ENCODE measurements at regions not wholly inside any gene's neighbourhood (a gene's known extent, or its start where the extent isn't known, plus 50 kb on each side); places are given as distances from the start of the nearest gene placed in this dataset.

DNA sequence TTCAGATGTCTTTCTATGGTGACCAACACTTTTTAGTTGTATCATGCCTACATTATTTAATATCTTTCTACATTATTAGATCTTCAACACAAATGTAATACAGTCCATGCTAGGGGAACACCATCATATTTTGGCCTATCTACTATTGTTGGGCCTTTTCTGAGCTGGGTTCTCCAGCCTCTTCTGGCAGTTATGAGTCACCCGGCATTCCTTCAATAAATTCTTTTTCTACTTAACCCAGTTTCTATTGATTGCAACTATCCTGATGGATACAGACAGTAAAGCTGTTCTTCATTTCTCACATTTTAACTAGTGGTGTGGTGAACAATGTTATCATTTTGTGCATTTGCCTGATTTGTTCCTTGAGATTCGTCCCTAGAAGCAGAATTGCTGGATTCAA is 529.3 kb downstream of the BNC2 start:
- Histone ChIP-seq H4K20me1 (ENCODE audit: insufficient read depth, low read length) (no peaks in the 10 kb centered on the region), H3K9me3 (ENCODE audit: insufficient read depth, low read length) (no peaks in the 10 kb centered on the region), H3K27ac (ENCODE audit: low read length) (no peak overlapping the region), H3K4me3 (ENCODE audit: low read length) (no peak overlapping the region), H3K27me3 (ENCODE audit: low read depth, low read length) (no peaks in the 10 kb centered on the region), H3K4me2 (ENCODE audit: low read length) (no peak overlapping the region), H3K4me1 (ENCODE audit: low read length) (no peaks in the 10 kb centered on the region), H3K36me3 (replicated peaks; ENCODE audit: low read depth, low read length) (no peaks in the 10 kb centered on the region), H2AFZ (ENCODE audit: low read depth, low read length) (no peak overlapping the region), H3K9ac (ENCODE audit: low read length) (no peak overlapping the region), H3K79me2 (ENCODE audit: low read length) (no peaks in the 10 kb centered on the region)
- TF ChIP-seq, protein P1, sequence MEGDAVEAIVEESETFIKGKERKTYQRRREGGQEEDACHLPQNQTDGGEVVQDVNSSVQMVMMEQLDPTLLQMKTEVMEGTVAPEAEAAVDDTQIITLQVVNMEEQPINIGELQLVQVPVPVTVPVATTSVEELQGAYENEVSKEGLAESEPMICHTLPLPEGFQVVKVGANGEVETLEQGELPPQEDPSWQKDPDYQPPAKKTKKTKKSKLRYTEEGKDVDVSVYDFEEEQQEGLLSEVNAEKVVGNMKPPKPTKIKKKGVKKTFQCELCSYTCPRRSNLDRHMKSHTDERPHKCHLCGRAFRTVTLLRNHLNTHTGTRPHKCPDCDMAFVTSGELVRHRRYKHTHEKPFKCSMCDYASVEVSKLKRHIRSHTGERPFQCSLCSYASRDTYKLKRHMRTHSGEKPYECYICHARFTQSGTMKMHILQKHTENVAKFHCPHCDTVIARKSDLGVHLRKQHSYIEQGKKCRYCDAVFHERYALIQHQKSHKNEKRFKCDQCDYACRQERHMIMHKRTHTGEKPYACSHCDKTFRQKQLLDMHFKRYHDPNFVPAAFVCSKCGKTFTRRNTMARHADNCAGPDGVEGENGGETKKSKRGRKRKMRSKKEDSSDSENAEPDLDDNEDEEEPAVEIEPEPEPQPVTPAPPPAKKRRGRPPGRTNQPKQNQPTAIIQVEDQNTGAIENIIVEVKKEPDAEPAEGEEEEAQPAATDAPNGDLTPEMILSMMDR (IDR thresholded peaks at IDR 0.05; ENCODE audit: low read depth, low read length): no peak
- no peak for TF ChIP-seq EZH2phosphoT487 (IDR thresholded peaks at IDR 0.05; ENCODE audit: low read depth)

DNA sequence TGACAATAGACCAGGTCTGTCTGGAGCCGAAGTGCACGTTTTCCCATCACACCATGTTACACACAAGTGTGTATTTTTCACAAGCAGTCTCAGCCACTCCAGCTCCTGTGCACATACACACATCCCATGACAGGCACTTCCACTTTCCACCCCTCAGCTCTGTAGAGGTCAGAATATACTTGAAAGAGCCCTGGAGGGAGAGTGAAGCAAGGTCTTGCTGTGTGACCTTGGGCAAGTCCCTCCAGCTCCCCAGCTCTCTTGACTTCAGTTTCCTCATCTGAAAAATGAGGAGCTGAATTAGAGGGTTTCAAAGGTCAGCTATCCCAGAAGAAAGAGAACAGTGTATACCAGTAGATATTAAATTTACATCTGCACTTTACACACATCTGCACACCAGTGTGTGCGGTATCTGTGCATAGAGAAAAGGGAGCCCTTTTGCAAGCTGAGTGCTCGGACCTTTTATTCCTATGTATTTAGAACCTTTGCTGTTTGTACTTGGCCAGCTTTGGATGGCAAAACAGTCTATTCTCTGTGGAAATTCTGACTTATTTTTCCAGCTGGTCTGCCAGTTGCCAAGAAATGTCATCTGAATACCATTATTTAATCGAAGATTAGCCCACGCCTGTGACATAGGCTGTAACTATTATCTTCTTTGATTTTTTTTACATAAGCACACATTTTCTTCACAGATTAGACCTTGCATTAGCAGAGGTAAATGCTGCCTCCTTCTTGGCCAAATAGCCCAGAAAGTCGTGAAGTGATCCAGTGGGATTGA is 528.0 kb downstream of the BNC2 start:
- Histone ChIP-seq H3K4me3 (ENCODE audit: low read length) (no peak overlapping the region), H3K27ac (ENCODE audit: low read length) (no peak overlapping the region), H2AFZ (ENCODE audit: low read depth, low read length) (no peak overlapping the region), H3K4me1 (ENCODE audit: low read length) (no peaks in the 10 kb centered on the region), H3K79me2 (ENCODE audit: low read length) (no peaks in the 10 kb centered on the region), H3K27me3 (ENCODE audit: low read depth, low read length) (no peaks in the 10 kb centered on the region), H3K36me3 (replicated peaks; ENCODE audit: low read depth, low read length) (no peaks in the 10 kb centered on the region), H3K9ac (ENCODE audit: low read length) (no peak overlapping the region), H3K9me3 (ENCODE audit: insufficient read depth, low read length) (no peaks in the 10 kb centered on the region), H3K4me2 (ENCODE audit: low read length) (no peak overlapping the region), H4K20me1 (ENCODE audit: insufficient read depth, low read length) (no peaks in the 10 kb centered on the region)
- no peak for TF ChIP-seq EZH2phosphoT487 (IDR thresholded peaks at IDR 0.05; ENCODE audit: low read depth)
- TF ChIP-seq, protein P1 (IDR thresholded peaks at IDR 0.05; ENCODE audit: low read depth, low read length): no peak

DNA sequence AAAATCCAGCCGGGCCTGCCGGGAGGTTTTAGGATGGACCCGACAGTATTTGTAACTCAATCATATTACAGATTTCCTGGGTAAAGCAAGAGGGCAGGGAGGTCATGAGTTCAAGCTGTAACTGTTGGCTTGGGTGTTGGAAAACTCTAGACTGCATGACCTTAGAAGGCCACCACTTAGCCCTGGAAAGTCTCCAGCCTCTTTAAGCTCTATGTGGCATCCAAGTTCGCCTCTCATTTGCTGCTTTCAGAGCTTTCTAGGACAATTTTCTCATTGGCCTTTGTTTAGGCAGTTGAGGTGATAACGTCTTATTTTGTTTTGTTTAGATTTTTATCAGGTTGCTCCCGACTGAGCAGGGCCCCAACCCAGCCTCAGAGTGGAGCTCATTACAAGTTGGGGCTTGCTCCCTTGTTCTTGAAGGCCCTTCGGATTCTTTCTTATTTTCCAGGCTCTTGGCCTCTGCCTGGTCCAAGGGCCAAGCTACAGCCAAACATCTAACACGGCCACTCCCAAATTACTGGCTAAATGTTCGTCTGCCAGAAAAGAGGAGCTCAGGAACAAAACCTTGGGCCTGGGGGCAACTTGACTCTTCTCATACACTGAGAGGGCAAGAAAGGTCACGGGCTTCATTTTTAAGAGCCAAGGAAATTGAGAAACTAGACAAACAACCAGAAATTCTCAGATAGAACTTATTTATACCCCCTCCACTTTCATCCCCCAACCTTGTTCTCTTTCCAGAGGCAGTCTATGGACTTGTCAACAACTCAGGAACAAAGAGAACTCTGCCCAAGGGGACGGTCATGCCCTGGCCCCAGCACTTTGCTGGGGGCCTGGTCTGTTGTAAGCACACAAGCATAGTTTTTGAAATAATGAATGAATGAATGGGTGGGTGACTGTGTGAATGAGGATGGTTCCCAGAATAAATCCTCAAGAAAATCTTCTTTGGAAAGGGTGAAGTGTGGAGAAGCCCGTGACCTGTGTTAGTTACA is 526.9 kb downstream of the BNC2 start:
- Histone ChIP-seq H3K9ac (ENCODE audit: low read length) (no peak overlapping the region), H3K27me3 (ENCODE audit: low read depth, low read length) (no peaks in the 10 kb centered on the region), H2AFZ (ENCODE audit: low read depth, low read length) (no peak overlapping the region), H3K9me3 (ENCODE audit: insufficient read depth, low read length) (no peaks in the 10 kb centered on the region), H4K20me1 (ENCODE audit: insufficient read depth, low read length) (no peaks in the 10 kb centered on the region), H3K27ac (ENCODE audit: low read length) (no peak overlapping the region), H3K79me2 (ENCODE audit: low read length) (no peaks in the 10 kb centered on the region), H3K4me3 (ENCODE audit: low read length) (no peak overlapping the region), H3K4me1 (ENCODE audit: low read length) (no peaks in the 10 kb centered on the region), H3K36me3 (replicated peaks; ENCODE audit: low read depth, low read length) (no peaks in the 10 kb centered on the region), H3K4me2 (ENCODE audit: low read length) (no peak overlapping the region)
- TF ChIP-seq, protein P1 (IDR thresholded peaks at IDR 0.05; ENCODE audit: low read depth, low read length): no peak
- TF ChIP-seq EZH2phosphoT487 (IDR thresholded peaks at IDR 0.05; ENCODE audit: low read depth): no peak

DNA sequence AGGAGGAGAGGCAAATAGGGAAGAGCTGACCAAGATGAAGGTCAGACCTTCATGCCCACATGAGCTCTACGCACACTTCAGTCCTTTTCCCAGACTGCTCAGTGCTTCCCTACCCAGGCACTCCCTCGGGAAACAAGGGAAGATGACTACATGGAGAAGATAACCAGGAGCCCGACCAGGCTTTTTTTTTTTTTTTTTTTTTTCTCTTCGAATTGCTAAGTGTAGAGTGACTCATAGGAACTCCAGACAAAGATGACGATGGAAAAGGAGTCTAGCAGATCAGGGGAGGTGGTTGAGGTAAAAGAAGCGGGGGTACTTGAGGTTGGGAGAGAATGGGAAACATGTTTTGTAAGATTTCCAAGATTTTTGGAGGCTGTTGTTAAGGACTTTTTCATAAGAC is 526.1 kb downstream of the BNC2 start:
- Histone ChIP-seq H3K4me3 (ENCODE audit: low read length) (no peak overlapping the region), H3K79me2 (ENCODE audit: low read length) (no peaks in the 10 kb centered on the region), H3K27me3 (ENCODE audit: low read depth, low read length) (no peaks in the 10 kb centered on the region), H4K20me1 (ENCODE audit: insufficient read depth, low read length) (no peaks in the 10 kb centered on the region), H3K4me2 (ENCODE audit: low read length) (no peak overlapping the region), H3K9ac (ENCODE audit: low read length) (no peak overlapping the region), H3K36me3 (replicated peaks; ENCODE audit: low read depth, low read length) (no peaks in the 10 kb centered on the region), H2AFZ (ENCODE audit: low read depth, low read length) (no peak overlapping the region), H3K27ac (ENCODE audit: low read length) (no peak overlapping the region), H3K9me3 (ENCODE audit: insufficient read depth, low read length) (no peaks in the 10 kb centered on the region), H3K4me1 (ENCODE audit: low read length) (no peaks in the 10 kb centered on the region)
- no peak for TF ChIP-seq EZH2phosphoT487 (IDR thresholded peaks at IDR 0.05; ENCODE audit: low read depth)
- TF ChIP-seq, protein P1 (IDR thresholded peaks at IDR 0.05; ENCODE audit: low read depth, low read length): no peak

Measured in OCI-LY3 (cell line).